HG02852 (cell line): ENCODE measurements at regions not wholly inside any gene's neighbourhood (a gene's known extent, or its start where the extent isn't known, plus 50 kb on each side); places are given as distances from the start of the nearest gene placed in this dataset.

ENCODE experiments used
- ATAC-seq: cut with Tn5 transposase; IDR thresholded peaks from one replicate; pipeline ENCODE4 v1.9.1; 2021; ENCODE audit warnings: mild to moderate bottlenecking, moderate library complexity; ENCODE audit not compliant: unreplicated experiment

DNA sequence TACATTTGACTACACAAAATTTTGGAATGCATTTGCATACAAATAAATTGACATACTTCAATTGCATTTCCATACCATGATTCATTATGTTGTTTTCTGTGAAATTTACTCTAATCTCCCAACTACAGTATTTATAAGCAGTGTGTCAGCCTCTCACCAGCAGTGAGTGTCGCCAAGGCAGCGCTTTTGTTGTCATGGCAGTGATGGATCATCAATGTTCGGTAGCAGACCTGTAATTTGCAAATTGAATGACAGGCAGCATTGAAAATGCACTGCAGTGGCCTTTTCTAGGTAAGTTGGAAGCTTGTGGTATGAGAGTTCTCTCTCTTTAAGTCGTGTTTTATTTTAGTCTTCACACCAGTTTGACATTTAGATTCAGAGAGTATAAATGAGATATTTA lies 534.1 kb downstream of the PCDH17 start:
- ATAC-seq = no peak

DNA sequence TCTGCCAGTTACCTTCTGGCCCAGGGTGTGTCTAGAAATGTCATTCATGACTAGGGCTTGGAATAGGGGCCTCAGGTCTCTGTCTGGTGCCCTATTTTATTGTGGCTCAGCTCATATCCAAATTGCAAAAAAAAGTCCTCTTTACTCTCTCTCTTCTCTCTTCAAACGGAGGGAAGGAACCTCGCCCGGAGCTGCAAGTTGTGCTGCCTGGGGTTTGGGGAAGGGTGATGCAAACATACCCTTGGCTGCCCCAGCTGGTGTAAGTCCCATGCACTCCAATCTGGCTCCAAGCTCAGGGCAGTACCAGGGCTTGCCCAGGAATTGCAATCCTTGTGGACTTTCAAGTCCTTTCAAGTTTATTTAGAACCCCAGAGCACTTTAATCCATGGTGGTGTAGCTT lies 549.6 kb downstream of the PCDH17 start:
- ATAC-seq = no peak

GRCh38 chr13:58187881-58188280 lies 556.3 kb downstream of the PCDH17 start:
- no peak for ATAC-seq

- no peak for ATAC-seq
These were observed 559.0 kb downstream of the PCDH17 start for GRCh38 chr13:58190577-58190976.

DNA sequence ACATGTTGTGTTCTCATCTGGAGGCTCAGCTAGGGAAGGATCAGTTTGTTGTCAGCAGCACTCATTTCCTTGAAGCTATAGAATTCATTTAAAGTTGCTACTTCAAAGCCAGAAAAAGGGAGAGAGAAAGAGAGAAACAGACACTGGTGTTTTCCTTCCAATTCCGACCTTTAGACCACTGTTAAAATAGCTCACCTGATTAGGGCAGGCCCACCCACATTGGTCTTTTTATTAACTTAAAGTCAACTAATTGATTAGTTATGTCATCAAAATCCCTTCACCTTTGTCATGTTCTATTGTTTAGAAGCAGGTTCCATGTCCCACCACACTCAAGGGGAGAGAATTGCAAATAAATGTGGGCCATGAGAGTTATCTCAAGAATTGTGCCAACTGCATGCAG lies 560.2 kb downstream of the PCDH17 start:
- ATAC-seq = no peak

GRCh38 chr13:58202099-58202498 lies 570.6 kb downstream of the PCDH17 start:
- no peak for ATAC-seq

GRCh38 chr13:58207501-58207900 lies 576.0 kb downstream of the PCDH17 start:
- ATAC-seq = no peak

- ATAC-seq = no peak
These were observed 603.9 kb downstream of the PCDH17 start for GRCh38 chr13:58235454-58235853.

DNA sequence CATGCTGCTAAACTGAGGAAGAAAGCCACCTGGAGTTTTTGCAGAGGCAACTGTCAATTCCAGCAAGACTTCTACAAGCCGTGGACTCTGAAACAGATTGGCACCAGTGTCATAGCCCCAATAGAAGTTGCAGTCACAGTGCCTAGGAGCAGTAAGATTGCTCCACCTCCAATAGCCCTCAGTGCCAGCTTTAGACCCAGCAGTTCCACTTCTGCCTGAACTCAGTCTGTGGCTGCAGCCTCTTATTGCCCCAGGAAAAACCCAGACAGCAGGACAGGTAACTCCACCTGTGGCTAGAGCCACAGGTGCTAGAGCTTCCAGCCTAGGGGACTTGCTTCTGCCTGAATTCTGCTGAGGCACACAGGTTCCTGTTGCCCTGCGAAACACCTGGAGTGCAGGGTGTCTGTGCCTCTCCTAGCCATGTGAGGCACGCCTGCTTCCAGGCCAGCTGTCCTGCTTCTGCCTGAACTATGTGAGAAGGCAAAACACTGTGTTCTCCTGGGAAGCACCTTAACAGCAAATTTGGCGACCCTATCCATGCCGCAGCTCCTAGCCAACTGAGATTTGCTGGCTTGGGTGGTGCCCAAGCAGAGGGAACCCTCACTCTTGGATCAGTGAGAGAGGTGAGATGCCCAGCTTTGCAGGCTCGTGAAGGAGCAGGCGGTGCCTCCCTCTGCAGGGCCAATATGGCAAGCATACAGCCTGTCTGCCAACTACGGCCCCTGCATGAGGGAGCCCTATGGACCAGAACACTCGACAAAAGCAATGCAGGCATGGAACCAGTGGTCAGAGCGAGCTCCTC lies 607.6 kb downstream of the PCDH17 start:
- no peak for ATAC-seq

GRCh38 chr13:58239774-58240268 lies 608.3 kb downstream of the PCDH17 start:
- ATAC-seq = no peak

DNA sequence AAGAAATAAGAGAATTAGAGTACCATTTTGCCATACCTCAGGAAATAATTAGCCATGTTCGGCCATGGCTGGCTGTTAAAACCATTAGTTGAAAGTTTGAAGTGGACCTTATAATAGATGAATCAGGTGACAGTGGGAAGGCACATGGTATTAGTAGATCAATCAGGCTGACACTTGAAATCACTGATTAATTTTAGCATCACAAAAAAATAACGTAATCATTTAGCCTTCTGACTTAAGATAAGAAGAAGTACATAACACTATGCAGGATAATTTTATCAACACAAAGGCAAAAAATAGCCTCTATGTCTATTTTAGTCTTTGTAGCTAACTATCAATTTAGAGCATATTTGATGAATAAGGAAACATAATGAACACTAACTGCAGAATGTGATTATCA lies 615.5 kb downstream of the PCDH17 start:
- no peak for ATAC-seq

DNA sequence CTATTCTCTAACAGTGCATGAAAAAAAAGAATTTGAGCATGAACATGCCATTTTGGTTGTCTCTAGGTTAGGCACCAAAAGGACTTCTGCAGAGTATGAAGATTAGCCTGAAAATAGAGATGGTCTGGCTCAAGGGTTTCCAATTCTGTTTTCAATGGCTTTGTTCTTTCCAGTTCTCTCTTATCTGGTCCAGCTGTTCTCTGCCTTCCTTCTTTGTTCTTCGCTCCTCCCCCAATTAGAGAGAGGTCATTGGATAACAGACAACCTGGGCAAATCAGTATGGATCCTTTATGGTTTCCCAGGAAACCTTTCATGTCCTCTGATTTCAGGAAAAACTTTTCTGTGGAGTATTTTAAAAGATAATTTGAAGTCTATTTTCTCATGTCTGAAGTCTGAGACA lies 623.4 kb downstream of the PCDH17 start:
- ATAC-seq = no peak

GRCh38 chr13:58266271-58266670 lies 634.7 kb downstream of the PCDH17 start:
- no peak for ATAC-seq

GRCh38 chr13:58298556-58299135 lies 667.1 kb downstream of the PCDH17 start:
- ATAC-seq = no peak

DNA sequence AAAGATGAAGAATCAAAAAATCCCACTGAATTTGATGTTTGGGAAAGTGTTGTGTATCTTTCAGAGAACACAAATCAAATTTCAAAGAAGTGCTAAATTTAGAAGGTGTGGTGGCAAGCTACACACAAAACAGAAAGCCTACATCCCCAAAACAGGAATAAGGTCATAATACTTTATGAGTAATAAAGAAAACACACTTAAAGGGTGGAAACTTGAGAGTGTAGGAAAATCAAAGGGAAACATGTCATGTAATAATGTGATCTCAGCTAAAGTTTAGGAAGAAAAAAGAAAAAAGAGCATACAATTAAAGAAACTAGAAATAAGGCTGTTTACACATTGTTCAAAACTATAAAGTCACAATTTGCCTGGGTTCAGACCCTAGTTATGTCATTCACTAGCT lies 668.7 kb downstream of the PCDH17 start:
- ATAC-seq = no peak

- ATAC-seq = no peak
These were observed 669.6 kb downstream of the PCDH17 start for GRCh38 chr13:58300974-58301681.

DNA sequence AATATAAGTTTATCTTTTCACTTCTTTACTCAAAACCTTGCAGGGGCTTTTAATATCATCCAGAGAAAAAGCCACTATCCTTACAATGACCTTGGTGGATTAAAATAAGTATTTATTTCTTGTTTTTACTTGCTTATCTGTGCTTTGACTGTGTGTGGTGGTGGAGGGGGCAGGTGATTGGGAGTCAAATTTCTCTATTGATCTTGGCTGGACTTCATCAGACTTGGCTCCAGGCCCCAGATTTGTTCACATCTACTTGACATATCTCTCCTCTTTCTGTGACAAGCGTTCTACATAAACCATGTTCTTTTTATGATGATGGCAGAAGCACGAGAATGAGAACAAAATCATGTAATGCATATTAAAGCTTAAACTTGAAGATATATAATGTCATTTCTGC lies 670.8 kb downstream of the PCDH17 start:
- ATAC-seq = no peak

GRCh38 chr13:58306062-58306461 lies 674.5 kb downstream of the PCDH17 start:
- no peak for ATAC-seq

DNA sequence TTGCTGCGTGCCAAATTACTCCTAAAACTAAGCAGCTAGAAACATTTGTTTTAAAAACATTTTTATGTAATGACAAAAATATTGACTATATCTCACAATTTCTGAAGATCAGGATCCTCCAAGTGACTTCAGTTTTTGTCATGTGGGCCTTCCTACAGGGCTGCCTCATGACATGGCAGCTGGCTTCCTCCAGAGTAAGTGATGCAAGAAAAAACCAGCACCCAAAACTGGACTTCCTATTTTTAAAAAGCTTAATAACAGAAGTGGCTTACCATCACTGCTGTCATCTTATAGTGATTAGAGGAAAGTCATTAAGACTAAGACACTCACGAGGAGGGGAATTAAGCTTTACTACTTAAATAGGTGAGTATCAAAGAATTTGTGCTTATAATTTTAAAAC lies 681.7 kb downstream of the PCDH17 start:
- no peak for ATAC-seq

DNA sequence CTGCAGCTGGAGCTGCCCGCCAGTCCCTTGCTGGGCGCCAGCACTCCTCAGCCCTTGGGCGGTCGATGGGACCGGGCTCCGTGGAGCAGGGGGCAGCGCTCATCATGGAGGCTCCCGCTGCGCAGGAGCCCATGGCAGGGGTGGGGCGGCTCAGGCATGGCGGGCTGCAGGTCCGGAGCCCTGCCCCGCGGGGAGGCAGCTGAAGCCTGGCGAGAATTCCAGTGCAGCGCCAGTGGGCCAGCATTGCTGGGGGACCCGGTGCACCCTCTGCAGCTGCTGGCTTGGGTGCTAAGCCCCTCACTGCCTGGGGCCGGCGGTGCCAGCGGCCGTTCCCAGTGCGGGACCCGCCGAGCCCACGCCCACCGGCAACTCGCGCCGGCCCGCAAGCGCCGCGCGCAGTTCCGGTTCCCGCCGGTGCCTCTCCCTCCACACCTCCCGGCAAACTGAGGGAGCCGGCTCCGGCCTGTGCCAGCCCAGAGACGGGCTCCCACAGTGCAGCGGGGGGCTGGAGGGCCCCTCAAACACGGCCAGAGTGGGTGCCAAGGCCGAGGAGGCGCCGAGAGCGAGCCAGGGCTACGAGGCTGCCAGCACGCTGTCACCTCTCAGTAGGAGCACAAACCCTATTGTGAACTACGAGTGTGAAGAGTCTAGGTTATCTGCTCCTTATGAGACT lies 687.1 kb downstream of the PCDH17 start:
- ATAC-seq = no peak

GRCh38 chr13:58324161-58324560 lies 692.6 kb downstream of the PCDH17 start:
- no peak for ATAC-seq
